GM12878 (cell line): ENCODE measurements at regions not wholly inside any gene's neighbourhood (a gene's known extent, or its start where the extent isn't known, plus 50 kb on each side); places are given as distances from the start of the nearest gene placed in this dataset.

ENCODE experiments used
- ATAC-seq: fragments of 200-7000 bp; cut with Tn5 transposase; 3 replicates; pipeline ENCODE4 v1.9.1; 2020; ENCODE audit warnings: mild to moderate bottlenecking, moderate library complexity
- BruUV-seq: library from RNA; stranded (reverse); fragments of 400-500 nt; replicated peaks from 2 replicates; lab custom pipeline; 2021; lab: Mats Ljungman, UMichigan
- CTCF ChIA-PET: fragments of 300-600 bp; sonication (Branson Sonifier 250); formaldehyde crosslinking; extraction: SDS; loops from one replicate; lab custom pipeline; 2021; ENCODE audit warnings: inconsistent platforms; lab: Yijun Ruan, JAX
- POLR2A ChIA-PET: fragments of 350-600 bp; formaldehyde crosslinking; extraction: SDS; loops from one replicate; lab custom pipeline; 2021; ENCODE audit warnings: inconsistent platforms; lab: Charles Lee
- RAD21 ChIA-PET: fragments of 300-600 bp; sonication (Branson Sonifier 250); formaldehyde crosslinking; loops from one replicate; lab custom pipeline; 2023; ENCODE audit warnings: antibody characterized with exemption; ENCODE audit not compliant: unreplicated experiment; lab: Charles Lee
- SMC1A ChIA-PET: fragments of 300-600 bp; sonication (Branson Sonifier 250); formaldehyde crosslinking; loops from one replicate; lab custom pipeline; 2023; ENCODE audit not compliant: unreplicated experiment, uncharacterized antibody; lab: Charles Lee
- DNase-seq: peaks from one replicate; pipeline ENCODE4 v3.0.0-alpha.2; 2011; ENCODE audit warnings: low read depth, low spot score
- FAIRE-seq: peaks from 3 replicates; lab custom pipeline; 2011; peaks lifted over from hg19 to GRCh38; lab: Jason Lieb, UNC
- H2AFZ ChIP-seq: 2 replicates; pipeline ENCODE4 v1.6.0; 2011; ENCODE audit warnings: low read depth, low read length, control low read depth; ENCODE audit not compliant: control insufficient read depth
- H3K27ac ChIP-seq: 2 replicates; pipeline ENCODE4 v1.5.1; 2011; ENCODE audit warnings: control low read depth; ENCODE audit not compliant: control insufficient read depth, insufficient read depth
- H3K27me3 ChIP-seq, 2 experiments: replicated peaks in 1 of 2; 2 replicates each; pipeline versions ENCODE4 v1.6.0 to v1.6.1; 2011; ENCODE audit warnings: low read length in 1 of 2; ENCODE audit not compliant: control insufficient read depth in 2 of 2, insufficient read depth in 2 of 2
- H3K36me3 ChIP-seq, 2 experiments: 2 replicates each; pipeline ENCODE4 v1.5.1; 2011; ENCODE audit warnings: low read length in 1 of 2; ENCODE audit not compliant: control insufficient read depth in 2 of 2, insufficient read depth in 2 of 2
- H3K4me1 ChIP-seq: 2 replicates; pipeline ENCODE4 v1.6.1; 2011; ENCODE audit warnings: mild to moderate bottlenecking, low read length, moderate library complexity, mixed read lengths; ENCODE audit not compliant: control insufficient read depth, insufficient read depth
- H3K4me2 ChIP-seq: 2 replicates; pipeline ENCODE4 v1.6.0; 2011; ENCODE audit warnings: control low read depth; ENCODE audit not compliant: control insufficient read depth, insufficient read depth
- H3K4me3 ChIP-seq: fragments of 200-600 bp; sonication (generic); 2 replicates; pipeline ENCODE4 v1.5.1; 2016
- H3K79me2 ChIP-seq: 2 replicates; pipeline ENCODE4 v1.6.0; 2011; ENCODE audit warnings: low read length; ENCODE audit not compliant: control insufficient read depth, insufficient read depth
- H3K9ac ChIP-seq: 2 replicates; pipeline ENCODE4 v1.8.0; 2011; ENCODE audit warnings: low read length, control low read depth, mixed read lengths; ENCODE audit not compliant: control insufficient read depth, insufficient read depth
- H3K9me3 ChIP-seq: replicated peaks from 3 replicates; pipeline ENCODE4 v1.5.1; 2011; ENCODE audit warnings: mild to moderate bottlenecking, low read length; ENCODE audit not compliant: control insufficient read depth, insufficient read depth
- H4K20me1 ChIP-seq: 2 replicates; pipeline ENCODE4 v1.6.0; 2011; ENCODE audit not compliant: control insufficient read depth, insufficient read depth
- ATF7 ChIP-seq: fragments of 450-650 bp; IDR thresholded peaks from 2 replicates; pipeline ENCODE4 v1.6.1; 2016; ENCODE audit warnings: low read depth, mild to moderate bottlenecking
- CBX5 ChIP-seq: sonication (generic); IDR thresholded peaks from 2 replicates; pipeline ENCODE4 v1.6.1; 2016; ENCODE audit warnings: low read depth, moderate library complexity, mild to moderate bottlenecking, inconsistent platforms
- FOXK2 ChIP-seq: fragments of 450-650 bp; IDR thresholded peaks from 2 replicates; pipeline ENCODE4 v1.6.1; 2017; ENCODE audit warnings: mild to moderate bottlenecking, moderate library complexity
- HDAC6 ChIP-seq: fragments of 200-600 bp; sonication (generic); IDR thresholded peaks from one replicate; pipeline ENCODE4 v1.8.0; 2017; ENCODE audit warnings: antibody characterized with exemption; ENCODE audit not compliant: unreplicated experiment
- KDM1A ChIP-seq: fragments of 200-600 bp; sonication (generic); IDR thresholded peaks from 2 replicates; pipeline ENCODE4 v1.6.1; 2016; ENCODE audit warnings: borderline replicate concordance
- PAX5 ChIP-seq: IDR thresholded peaks from 2 replicates; pipeline ENCODE4 v1.6.1; 2011; ENCODE audit warnings: low read depth, low read length, borderline replicate concordance
- RB1 ChIP-seq: fragments of 450-650 bp; formaldehyde crosslinking; IDR thresholded peaks from 2 replicates; pipeline ENCODE4 v1.6.1; 2017; ENCODE audit warnings: mild to moderate bottlenecking, borderline replicate concordance
- RBBP5 ChIP-seq: fragments of 200-600 bp; sonication (generic); conservative IDR thresholded peaks from 2 replicates; pipeline ENCODE4 v1.6.1; 2016
- SMARCA5 ChIP-seq: fragments of 450-650 bp; IDR thresholded peaks from 2 replicates; pipeline ENCODE4 v1.6.1; 2017; ENCODE audit warnings: mild to moderate bottlenecking
- WGBS: methylation state at CpG from one replicate; pipeline ENCODE4 v1.1.6; 2016; ENCODE audit warnings: low lambda C conversion rate; ENCODE audit not compliant: insufficient replicate concordance, insufficient coverage; ENCODE audit errors: missing lambda C conversion rate; 5-methylcytosine and 5-hydroxymethylcytosine counted together
- in situ Hi-C: fragments of 300-500 bp; cut with MboI; formaldehyde crosslinking; loops from 9 replicates; pipeline ENCODE4 v1.14.3; 2018; ENCODE audit warnings: mixed read lengths
- intact Hi-C: fragments of 100-400 bp; cut with micrococcal nuclease; formaldehyde crosslinking; loops from one replicate; pipeline ENCODE4 v1.14.2; 2022; ENCODE audit not compliant: unreplicated experiment
- TF ChIP-seq, protein P1 (sequence below): fragments of 450-650 bp; IDR thresholded peaks from 2 replicates; pipeline ENCODE4 v1.6.1; 2014; ENCODE audit warnings: mild to moderate bottlenecking
- TF ChIP-seq, protein P2 (sequence below): fragments of 150-350 bp; IDR thresholded peaks from 2 replicates; pipeline ENCODE4 v1.6.1; 2016; ENCODE audit warnings: low read depth, low read length
- TF ChIP-seq, protein P3 (sequence below): IDR thresholded peaks from 2 replicates; pipeline ENCODE4 v1.6.1; 2011; ENCODE audit warnings: borderline replicate concordance, low read depth, mild to moderate bottlenecking, moderate library complexity, mixed read lengths, low read length; ENCODE audit not compliant: insufficient read depth; ENCODE audit errors: extremely low read length

DNA sequence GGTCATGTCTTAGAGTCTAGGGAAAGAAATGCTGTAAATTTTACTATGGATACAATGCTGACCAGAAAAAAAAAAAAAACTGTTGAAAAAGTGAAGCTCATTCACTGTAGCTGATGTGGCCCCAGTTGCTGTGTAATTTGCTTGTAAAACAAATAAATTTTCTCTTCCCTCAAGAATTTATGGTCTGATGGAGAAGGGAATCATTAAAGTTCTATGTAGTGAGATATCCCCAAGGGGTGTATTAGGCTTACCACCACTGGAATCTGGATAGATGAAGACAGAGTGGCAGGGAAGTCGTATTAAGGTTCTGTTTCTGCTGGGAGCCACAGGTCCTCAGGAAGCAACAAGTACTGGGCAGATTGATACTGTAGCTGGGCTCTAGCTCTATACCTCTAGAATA, 860.0 kb downstream of the LTN1 start:
- DNase-seq: no peak
- Histone ChIP-seq H3K27ac (no peak overlapping the region), H3K79me2 (no peaks in the 10 kb centered on the region), H3K4me1 (no peaks in the 10 kb centered on the region), H4K20me1 (no peaks in the 10 kb centered on the region), H3K9ac (no peak overlapping the region), H3K36me3 (no peaks in the 10 kb centered on the region), H3K27me3 (no peaks in the 10 kb centered on the region), H3K9me3 (no peaks in the 10 kb centered on the region; the same call in 2 of the 3 replicates), H2AFZ (no peak overlapping the region), H3K4me3 (no peak overlapping the region), H3K4me2 (no peak overlapping the region)
- in situ Hi-C loops (no loop called here), intact Hi-C loops (no loop called here)
- BruUV-seq: no TSS peak
- POLR2A ChIA-PET: no interaction called here
- TF ChIP-seq KDM1A: no peak
- no peak for TF ChIP-seq SMARCA5
- TF ChIP-seq FOXK2: no peak
- TF ChIP-seq PAX5: no peak
- TF ChIP-seq CBX5: no peak
- no peak for TF ChIP-seq RBBP5
- TF ChIP-seq, protein P1, sequence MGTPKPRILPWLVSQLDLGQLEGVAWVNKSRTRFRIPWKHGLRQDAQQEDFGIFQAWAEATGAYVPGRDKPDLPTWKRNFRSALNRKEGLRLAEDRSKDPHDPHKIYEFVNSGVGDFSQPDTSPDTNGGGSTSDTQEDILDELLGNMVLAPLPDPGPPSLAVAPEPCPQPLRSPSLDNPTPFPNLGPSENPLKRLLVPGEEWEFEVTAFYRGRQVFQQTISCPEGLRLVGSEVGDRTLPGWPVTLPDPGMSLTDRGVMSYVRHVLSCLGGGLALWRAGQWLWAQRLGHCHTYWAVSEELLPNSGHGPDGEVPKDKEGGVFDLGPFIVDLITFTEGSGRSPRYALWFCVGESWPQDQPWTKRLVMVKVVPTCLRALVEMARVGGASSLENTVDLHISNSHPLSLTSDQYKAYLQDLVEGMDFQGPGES: no peak
- no peak for TF ChIP-seq ATF7
- TF ChIP-seq, protein P2, sequence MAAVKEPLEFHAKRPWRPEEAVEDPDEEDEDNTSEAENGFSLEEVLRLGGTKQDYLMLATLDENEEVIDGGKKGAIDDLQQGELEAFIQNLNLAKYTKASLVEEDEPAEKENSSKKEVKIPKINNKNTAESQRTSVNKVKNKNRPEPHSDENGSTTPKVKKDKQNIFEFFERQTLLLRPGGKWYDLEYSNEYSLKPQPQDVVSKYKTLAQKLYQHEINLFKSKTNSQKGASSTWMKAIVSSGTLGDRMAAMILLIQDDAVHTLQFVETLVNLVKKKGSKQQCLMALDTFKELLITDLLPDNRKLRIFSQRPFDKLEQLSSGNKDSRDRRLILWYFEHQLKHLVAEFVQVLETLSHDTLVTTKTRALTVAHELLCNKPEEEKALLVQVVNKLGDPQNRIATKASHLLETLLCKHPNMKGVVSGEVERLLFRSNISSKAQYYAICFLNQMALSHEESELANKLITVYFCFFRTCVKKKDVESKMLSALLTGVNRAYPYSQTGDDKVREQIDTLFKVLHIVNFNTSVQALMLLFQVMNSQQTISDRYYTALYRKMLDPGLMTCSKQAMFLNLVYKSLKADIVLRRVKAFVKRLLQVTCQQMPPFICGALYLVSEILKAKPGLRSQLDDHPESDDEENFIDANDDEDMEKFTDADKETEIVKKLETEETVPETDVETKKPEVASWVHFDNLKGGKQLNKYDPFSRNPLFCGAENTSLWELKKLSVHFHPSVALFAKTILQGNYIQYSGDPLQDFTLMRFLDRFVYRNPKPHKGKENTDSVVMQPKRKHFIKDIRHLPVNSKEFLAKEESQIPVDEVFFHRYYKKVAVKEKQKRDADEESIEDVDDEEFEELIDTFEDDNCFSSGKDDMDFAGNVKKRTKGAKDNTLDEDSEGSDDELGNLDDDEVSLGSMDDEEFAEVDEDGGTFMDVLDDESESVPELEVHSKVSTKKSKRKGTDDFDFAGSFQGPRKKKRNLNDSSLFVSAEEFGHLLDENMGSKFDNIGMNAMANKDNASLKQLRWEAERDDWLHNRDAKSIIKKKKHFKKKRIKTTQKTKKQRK: no peak
- no peak for TF ChIP-seq RB1
- TF ChIP-seq, protein P3, sequence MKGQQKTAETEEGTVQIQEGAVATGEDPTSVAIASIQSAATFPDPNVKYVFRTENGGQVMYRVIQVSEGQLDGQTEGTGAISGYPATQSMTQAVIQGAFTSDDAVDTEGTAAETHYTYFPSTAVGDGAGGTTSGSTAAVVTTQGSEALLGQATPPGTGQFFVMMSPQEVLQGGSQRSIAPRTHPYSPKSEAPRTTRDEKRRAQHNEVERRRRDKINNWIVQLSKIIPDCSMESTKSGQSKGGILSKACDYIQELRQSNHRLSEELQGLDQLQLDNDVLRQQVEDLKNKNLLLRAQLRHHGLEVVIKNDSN: no peak
- no peak for TF ChIP-seq HDAC6
- 0% methylated on average over 1 of the region's 1 CpG for WGBS
- ATAC-seq: no peak
- RAD21 ChIA-PET: no interaction called here
- no peak for FAIRE-seq
- SMC1A ChIA-PET: interaction anchor here (0.6 kb wide), 1 partner anchor 101 kb away, joined by 3 read pairs; no protein-coding TSS in a partner anchor
- CTCF ChIA-PET: no interaction called here
